GM19395 (cell line): ENCODE measurements at regions not wholly inside any gene's neighbourhood (a gene's known extent, or its start where the extent isn't known, plus 50 kb on each side); places are given as distances from the start of the nearest gene placed in this dataset.

Experiments
- ATAC-seq: cut with Tn5 transposase; IDR thresholded peaks from one replicate; pipeline ENCODE4 v1.9.1; 2021; ENCODE audit warnings: mild to moderate bottlenecking, moderate library complexity; ENCODE audit not compliant: unreplicated experiment

DNA sequence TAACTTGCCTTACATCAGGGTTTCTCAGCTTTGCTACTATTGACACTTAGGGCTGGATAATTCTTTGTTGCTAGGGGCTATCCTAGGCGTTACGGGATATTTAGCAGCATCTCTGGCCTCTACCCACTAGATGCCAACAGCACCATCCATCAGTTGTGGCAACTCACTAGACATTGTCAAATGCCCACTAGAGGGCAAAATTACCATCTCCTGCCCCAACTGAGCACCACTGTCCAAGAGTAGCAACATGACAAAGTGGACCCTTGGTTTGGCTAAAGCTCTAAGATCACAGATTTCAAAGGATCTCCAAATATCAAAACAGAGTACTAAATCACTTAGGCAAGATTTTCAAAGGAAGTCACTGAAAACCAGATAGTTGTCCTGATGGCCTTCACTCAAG lies 251.7 kb upstream of the TBX3 start:
- ATAC-seq, result no peak

GRCh38 chr12:114933428-114934160 lies 249.6 kb upstream of the TBX3 start:
- ATAC-seq, result no peak

DNA sequence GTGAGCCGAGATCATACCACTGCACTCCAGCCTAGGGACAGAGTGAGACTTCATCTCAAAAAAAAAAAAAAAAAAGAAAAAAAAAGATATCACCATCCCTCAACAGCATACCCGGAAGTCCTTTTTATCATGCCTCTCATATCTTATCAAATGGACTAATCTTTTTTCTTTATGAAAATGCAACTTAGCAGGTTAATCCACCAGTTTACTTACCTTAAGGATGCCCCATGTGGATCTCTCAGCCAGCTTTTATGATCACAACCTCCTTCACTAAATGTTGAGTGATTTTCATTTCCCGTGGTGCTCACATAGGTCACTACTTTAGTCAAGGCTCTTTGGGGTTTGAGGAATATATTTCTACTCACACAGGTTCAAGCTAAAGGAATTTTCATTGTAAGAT lies 248.8 kb upstream of the TBX3 start:
- no peak for ATAC-seq

DNA sequence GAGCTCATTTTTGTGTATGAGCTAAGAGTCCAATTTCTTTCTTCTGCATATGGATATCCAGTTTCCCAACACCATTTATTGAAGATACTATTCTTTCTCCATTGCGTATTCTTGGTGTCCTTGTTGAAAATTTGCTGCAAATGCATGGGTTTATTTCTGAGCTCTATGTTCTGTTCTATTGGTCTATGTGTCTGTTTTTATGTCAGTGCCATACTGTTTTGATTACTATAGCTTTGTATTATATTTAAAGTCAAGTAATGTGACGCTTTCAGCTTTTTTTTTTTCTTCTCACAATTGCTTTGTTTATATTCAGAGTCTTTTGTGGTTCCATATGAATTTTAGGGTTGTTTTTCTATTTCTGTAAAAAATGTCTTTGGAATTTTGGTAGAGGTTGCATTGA lies 247.1 kb upstream of the TBX3 start:
- no peak for ATAC-seq

DNA sequence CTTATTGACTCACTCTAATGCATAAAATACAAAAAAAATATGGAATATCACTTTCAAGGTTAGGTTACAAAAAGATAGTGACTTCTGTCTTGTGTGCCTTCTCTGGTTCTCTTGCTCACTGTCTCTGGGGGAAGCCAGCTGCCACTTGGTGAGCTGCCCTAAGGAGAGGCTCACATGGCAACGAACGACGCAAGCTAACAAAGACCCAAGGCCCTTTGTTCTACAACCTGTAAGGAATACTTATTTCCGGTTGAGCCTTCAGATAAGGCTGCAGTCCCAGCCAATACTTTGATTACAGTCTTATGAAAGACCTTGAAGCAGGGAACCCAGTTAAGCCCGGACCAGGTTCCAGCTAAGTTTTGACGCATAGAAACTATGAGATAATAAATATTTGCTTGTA lies 242.4 kb upstream of the TBX3 start:
- ATAC-seq, result no peak

DNA sequence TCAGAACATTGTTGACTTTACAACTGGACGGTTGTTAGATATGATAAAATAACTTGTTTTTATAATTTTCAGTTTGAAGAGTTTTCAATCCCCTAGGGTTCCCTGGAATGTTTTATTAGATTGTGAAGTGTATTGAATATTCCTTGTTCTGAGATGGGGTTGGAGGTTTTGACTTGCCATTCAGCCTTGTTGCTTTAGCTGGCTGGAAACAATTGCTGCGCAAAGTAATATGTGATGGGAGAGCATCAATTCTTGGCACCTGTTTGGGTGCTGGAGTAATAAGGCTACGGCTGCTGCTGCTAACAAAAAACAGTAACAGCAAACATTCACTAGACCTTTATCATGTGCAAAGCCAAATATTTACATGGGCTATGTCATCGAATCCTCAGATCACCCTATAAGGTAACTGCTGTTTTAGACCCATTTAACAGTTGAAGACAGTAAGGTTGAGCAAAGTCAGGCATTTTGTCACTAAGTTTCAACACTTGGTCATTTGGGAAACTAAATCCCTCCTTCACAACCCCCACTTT lies 241.0 kb upstream of the TBX3 start:
- ATAC-seq, result no peak

- no peak for ATAC-seq
Measured at GRCh38 chr12:114921781-114922180, 237.8 kb upstream of the TBX3 start.

GRCh38 chr12:114920771-114921554 lies 237.0 kb upstream of the TBX3 start:
- ATAC-seq, result no peak

DNA sequence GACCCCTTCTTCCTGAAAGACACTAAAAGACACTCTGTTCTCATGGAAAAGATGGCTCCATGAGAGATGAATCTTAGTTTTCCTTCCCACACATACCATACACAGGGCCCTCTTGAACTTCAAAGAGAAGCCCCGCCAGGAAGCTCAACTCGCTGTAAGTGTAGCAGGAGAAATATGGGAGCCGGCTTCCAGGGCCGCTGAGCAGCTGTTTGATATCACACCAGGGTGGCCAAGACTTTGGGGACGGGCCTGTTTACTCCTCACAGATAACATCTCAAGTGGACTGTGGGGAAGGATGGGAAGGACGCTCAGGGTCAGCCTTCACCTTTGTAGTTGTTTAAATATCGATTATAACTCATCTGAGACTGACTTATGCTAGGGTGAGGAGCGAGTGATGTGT lies 235.5 kb upstream of the TBX3 start:
- no peak for ATAC-seq

DNA sequence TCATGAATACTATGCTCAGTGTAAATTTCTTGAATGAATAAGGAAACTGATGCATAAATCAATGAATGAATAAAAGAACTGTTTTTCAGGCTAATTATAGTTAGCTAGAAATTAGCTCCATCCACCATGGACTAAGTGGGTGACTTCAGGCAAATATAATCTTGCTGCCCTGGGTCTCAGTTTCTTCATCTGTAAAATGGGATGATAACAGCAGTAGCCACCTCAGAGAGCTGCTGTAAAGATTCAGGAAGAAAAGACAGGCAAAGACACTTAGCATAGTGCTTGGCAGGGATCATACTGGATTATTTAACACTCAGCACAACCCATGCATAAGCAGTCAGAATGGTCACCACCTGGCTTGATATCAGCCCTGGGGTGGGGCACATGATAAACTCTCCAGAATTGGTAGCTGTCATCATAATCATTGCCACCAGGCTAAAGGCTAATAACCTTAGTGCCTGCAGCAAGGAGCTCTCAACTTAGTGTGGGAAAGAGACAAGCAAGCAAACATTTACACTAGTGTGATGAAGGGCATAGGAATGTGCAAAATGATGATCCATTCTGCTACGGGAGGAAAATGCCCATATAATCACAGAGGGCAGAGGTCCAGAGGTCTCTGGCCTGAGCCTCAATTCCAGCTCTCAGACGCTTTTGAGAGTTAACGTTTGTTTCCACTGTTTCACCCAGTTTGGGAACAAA lies 234.7 kb upstream of the TBX3 start:
- ATAC-seq, result no peak

DNA sequence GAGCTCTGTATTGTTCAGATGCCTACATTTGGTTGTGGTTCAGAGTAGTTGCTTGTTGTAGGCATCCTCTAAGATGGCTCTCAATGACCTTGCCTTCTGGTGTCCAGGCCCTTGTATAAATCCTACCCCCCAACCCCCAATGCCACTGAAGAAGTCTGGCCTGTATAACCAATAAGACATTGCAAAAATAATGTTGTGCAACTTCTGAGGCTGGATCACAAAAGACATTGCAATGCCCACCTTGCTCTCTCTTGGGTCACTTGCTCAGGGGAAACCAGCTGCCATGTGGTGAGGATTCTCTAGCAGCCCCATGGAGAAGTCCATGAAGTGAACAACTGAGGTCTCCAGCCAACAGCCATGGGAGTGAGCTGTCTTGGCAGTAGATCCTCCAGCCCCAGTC lies 234.0 kb upstream of the TBX3 start:
- ATAC-seq, result no peak

DNA sequence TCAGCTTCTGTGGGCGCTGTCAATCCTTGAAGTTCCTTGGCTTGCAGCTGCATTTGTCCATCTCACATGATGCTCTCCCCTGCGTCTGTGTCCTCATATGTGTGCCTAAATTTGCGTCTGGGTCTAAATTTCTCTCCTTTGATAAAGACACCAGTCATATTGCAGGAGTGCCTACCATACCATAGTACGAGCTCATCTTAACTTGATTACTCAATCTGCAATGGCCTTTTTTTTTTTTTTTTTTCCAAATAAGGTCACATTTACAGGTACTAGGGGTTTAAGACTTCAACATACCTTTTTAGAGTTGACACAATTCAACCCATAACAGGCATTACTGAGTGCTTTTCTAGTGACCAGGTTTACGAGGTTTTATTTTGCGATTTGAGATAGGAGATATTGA lies 233.3 kb upstream of the TBX3 start:
- no peak for ATAC-seq

- ATAC-seq, result no peak
Measured at GRCh38 chr12:114916541-114916940, 232.6 kb upstream of the TBX3 start.

DNA sequence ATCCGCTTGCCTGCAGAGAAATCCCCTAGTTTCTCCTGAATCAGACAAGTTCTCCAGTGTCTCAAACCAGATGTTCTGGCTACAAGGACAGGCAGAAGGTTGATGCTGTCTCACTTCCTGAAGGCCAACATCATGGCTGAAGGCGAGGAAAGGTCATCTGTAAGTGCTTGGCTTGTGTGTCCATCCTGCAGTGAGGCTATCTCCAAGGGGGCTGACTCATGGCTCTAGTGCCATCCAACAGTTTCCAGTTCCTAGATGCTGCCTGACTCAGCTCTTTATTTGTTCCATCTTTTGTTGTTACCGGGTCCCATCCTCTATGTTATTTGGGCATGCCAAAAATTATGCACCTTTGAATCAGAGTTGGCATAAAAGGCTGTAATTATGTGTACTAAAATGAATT lies 232.1 kb upstream of the TBX3 start:
- ATAC-seq, result no peak

DNA sequence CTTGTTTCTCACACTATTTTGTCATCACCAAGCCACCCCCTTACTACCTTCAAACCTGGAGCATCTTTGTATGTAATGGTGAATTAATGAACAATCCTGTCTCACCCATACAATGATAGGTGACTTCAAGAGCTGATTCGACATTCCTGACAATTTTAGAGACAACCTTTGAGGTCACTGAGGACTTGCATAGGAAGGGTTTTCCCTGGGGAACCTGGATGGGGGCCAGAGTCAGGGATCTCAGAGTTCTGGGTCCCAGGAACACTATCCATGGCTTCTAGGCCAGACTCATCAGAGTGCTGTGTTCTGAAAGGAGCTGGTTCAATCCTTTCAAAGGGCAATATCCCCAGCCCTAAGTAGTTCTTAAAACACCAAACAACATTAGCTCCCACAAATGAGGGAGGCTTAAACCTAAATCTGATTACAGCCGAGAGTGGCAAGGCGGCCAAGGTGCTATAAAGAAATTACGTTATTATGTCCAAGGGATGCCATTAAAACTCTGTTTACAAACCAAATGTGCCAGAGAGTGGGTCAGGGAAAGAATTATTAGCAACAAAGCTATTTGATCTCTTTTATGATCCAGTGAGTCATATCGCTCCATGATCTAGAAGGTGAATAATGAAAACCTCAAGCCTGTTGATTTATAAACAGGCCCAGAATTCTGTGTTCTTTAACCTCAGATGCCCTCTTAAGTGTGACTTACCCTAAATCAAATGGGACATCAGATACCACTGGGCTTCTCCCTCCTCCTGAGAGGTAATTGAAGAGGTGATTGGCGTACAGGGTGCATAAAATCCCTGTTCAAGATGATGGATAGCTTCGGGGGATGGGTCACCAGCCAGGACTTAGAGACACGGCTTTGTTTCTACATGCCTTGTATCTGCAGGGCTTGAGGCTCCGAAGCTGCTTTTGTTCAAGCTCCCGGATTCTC lies 230.2 kb upstream of the TBX3 start:
- no peak for ATAC-seq

GRCh38 chr12:114912811-114913210 lies 228.8 kb upstream of the TBX3 start:
- ATAC-seq, result no peak

DNA sequence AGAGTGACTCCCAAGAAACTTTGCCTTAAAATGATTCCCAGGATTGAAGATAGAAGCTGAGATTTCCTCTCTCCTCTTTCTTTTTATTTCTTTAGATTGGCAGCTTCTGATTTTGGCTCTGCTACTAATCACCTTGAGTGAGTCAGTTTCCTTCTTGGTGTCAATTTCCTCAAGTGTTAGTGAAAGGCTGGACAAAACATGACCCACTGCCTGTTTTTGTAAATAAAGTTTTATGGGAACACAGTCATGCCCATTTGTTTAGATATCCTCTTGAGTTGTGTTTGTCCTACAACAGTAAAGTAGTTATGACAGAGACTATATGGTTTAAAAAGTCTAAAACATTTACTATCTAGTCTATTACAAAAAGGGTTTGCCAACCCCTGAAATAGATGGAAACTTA lies 227.2 kb upstream of the TBX3 start:
- ATAC-seq, result no peak

DNA sequence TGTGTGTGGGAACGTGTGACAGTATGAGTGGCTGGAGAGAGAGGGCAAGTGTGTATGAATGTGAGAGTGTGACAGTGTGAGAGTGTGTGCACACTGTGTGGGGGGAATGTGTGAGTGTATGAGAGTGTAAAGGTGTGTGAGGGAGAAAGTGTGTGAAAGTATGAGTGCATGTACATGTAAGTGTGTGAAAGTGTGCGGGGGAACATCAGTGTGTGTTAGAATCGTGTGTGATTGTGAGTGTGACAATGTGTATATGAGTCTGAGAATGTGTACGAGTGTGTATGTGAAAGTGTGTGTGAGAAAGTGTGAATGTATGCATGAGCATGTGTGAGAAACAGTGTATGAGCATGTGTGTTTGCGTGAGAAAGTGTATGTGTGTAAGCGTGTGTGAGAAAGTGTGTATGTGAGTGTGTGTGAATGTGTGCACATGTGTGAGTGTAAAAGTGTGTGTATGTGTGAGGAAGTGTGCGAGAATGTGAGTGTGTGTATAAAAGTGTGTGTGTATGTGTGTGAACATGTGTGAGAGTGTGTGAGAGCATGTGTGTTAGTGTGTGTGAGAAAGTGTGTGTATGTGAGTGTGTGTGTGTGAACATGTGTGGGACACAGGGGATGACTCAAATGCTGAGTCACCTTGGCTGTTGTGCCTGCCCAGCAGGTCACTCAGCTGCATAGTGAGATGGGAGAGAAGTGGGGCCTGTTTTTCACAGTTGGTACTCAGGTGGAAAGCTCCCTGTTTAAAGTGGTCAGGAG lies 220.5 kb upstream of the TBX3 start:
- ATAC-seq, result no peak

GRCh38 chr12:114903083-114903691 lies 219.2 kb upstream of the TBX3 start:
- ATAC-seq, result no peak

- no peak for ATAC-seq
Measured at GRCh38 chr12:114902665-114903064, 218.7 kb upstream of the TBX3 start.
